ENCODE measurements at regions not wholly inside any gene's neighbourhood (a gene's known extent, or its start where the extent isn't known, plus 50 kb on each side); places are given as distances from the start of the nearest gene placed in this dataset.

GRCh38 chr14:97388408-97388807 is 591.2 kb downstream of the VRK1 start:
- Histone ChIP-seq H3K4me3 (ENCODE audit: low read depth, low read length) (no peak overlapping the region), H3K36me3 (ENCODE audit: control insufficient read depth, insufficient read depth, low read length) (no peaks in the 10 kb centered on the region), H3K27me3 (ENCODE audit: control insufficient read depth, insufficient read depth, low read length) (no peaks in the 10 kb centered on the region)
- no peak for DNase-seq (ENCODE audit: low read depth)
- ChIA-PET CTCF (no interaction called here), POLR2A (no interaction called here)
- TF ChIP-seq CTCF (IDR thresholded peaks at IDR 0.05; ENCODE audit: insufficient read depth, low read depth, low read length): no peak

- no peaks in the 10 kb centered on the region for H3K36me3 ChIP-seq (ENCODE audit: control insufficient read depth, insufficient read depth, low read length)
- CTCF ChIA-PET: no interaction called here
- POLR2A ChIA-PET: no interaction called here
- H3K27me3 ChIP-seq (ENCODE audit: control insufficient read depth, insufficient read depth, low read length): no peaks in the 10 kb centered on the region
- TF ChIP-seq CTCF (IDR thresholded peaks at IDR 0.05; ENCODE audit: insufficient read depth, low read depth, low read length): no peak
- H3K4me3 ChIP-seq (ENCODE audit: low read depth, low read length): no peak overlapping the region
- no peak for DNase-seq (ENCODE audit: low read depth)
Observed at GRCh38 chr14:97390096-97390724, 593.0 kb downstream of the VRK1 start.

GRCh38 chr14:97393244-97393643 is 596.1 kb downstream of the VRK1 start:
- DNase-seq (ENCODE audit: low read depth): no peak
- ChIA-PET CTCF (no interaction called here), POLR2A (no interaction called here)
- Histone ChIP-seq H3K27me3 (ENCODE audit: control insufficient read depth, insufficient read depth, low read length) (no peaks in the 10 kb centered on the region), H3K4me3 (ENCODE audit: low read depth, low read length) (no peak overlapping the region), H3K36me3 (ENCODE audit: control insufficient read depth, insufficient read depth, low read length) (no peaks in the 10 kb centered on the region)
- TF ChIP-seq CTCF (IDR thresholded peaks at IDR 0.05; ENCODE audit: insufficient read depth, low read depth, low read length): no peak

GRCh38 chr14:97395068-97395467 is 597.9 kb downstream of the VRK1 start:
- H3K4me3 ChIP-seq (ENCODE audit: low read depth, low read length): no peak overlapping the region
- POLR2A ChIA-PET: no interaction called here
- no peak for TF ChIP-seq CTCF (IDR thresholded peaks at IDR 0.05; ENCODE audit: insufficient read depth, low read depth, low read length)
- H3K27me3 ChIP-seq (ENCODE audit: control insufficient read depth, insufficient read depth, low read length): no peaks in the 10 kb centered on the region
- no peaks in the 10 kb centered on the region for H3K36me3 ChIP-seq (ENCODE audit: control insufficient read depth, insufficient read depth, low read length)
- CTCF ChIA-PET: no interaction called here
- DNase-seq (ENCODE audit: low read depth): no peak

GRCh38 chr14:97401714-97402113 is 604.5 kb downstream of the VRK1 start:
- ChIA-PET POLR2A (no interaction called here), CTCF (no interaction called here)
- no peak for DNase-seq (ENCODE audit: low read depth)
- TF ChIP-seq CTCF (IDR thresholded peaks at IDR 0.05; ENCODE audit: insufficient read depth, low read depth, low read length): no peak
- H3K27me3 ChIP-seq (ENCODE audit: control insufficient read depth, insufficient read depth, low read length): no peaks in the 10 kb centered on the region
- no peak overlapping the region for H3K4me3 ChIP-seq (ENCODE audit: low read depth, low read length)
- H3K36me3 ChIP-seq (ENCODE audit: control insufficient read depth, insufficient read depth, low read length): no peaks in the 10 kb centered on the region
